HepG2 (cell line): ENCODE measurements at regions not wholly inside any gene's neighbourhood (a gene's known extent, or its start where the extent isn't known, plus 50 kb on each side); places are given as distances from the start of the nearest gene placed in this dataset.
A peak's percentile ranks its signal among the peaks of the same experiment; 100 is the strongest.

ENCODE experiments used
- ARID5B ChIP-seq: IDR thresholded peaks from 2 replicates; pipeline ENCODE4 v1.4.0; 2020; ENCODE audit warnings: mild to moderate bottlenecking, missing genetic modification reagents
- ELK4 ChIP-seq: sonication (generic); formaldehyde crosslinking; IDR thresholded peaks from 2 replicates; pipeline ENCODE4 v1.9.0; 2021; ENCODE audit warnings: missing genetic modification reagents, borderline replicate concordance
- IRF1 ChIP-seq: sonication (generic); formaldehyde crosslinking; IDR thresholded peaks from 2 replicates; pipeline ENCODE4 v1.4.0; 2020; ENCODE audit warnings: low read depth, mild to moderate bottlenecking, missing genetic modification reagents
- JDP2 ChIP-seq: sonication (generic); formaldehyde crosslinking; IDR thresholded peaks from 2 replicates; pipeline ENCODE4 v1.8.1; 2022; ENCODE audit warnings: missing genetic modification reagents, borderline replicate concordance
- KLF11 ChIP-seq: IDR thresholded peaks from 2 replicates; pipeline ENCODE4 v1.6.1; 2016; ENCODE audit warnings: missing compliant biosample characterization
- MLLT10 ChIP-seq: sonication (generic); formaldehyde crosslinking; IDR thresholded peaks from 2 replicates; pipeline ENCODE4 v1.4.0; 2020; ENCODE audit warnings: missing genetic modification reagents
- NFKBIZ ChIP-seq: IDR thresholded peaks from 2 replicates; pipeline ENCODE4 v1.6.1; 2018; ENCODE audit warnings: missing genetic modification reagents, missing compliant biosample characterization
- NPAS2 ChIP-seq: sonication (generic); formaldehyde crosslinking; IDR thresholded peaks from 2 replicates; pipeline ENCODE4 v1.8.0; 2022; ENCODE audit warnings: mild to moderate bottlenecking, missing genetic modification reagents, borderline replicate concordance
- PTBP1 ChIP-seq: fragments of 200-400 bp; formaldehyde crosslinking; IDR thresholded peaks from 2 replicates; pipeline ENCODE4 v1.6.1; 2018; ENCODE audit warnings: low read length, low read depth; ENCODE audit not compliant: poor library complexity, severe bottlenecking
- RFX1 ChIP-seq: fragments of 450-650 bp; IDR thresholded peaks from 2 replicates; pipeline ENCODE4 v1.6.1; 2017
- SMAD9 ChIP-seq: sonication (generic); formaldehyde crosslinking; IDR thresholded peaks from 2 replicates; pipeline ENCODE4 v1.5.1; 2020; ENCODE audit warnings: mild to moderate bottlenecking, missing genetic modification reagents
- STAT5B ChIP-seq: sonication (generic); formaldehyde crosslinking; IDR thresholded peaks from 2 replicates; pipeline ENCODE4 v1.4.0; 2020; ENCODE audit warnings: missing genetic modification reagents
- TFDP2 ChIP-seq: sonication (generic); formaldehyde crosslinking; IDR thresholded peaks from 2 replicates; pipeline ENCODE4 v1.4.0; 2020; ENCODE audit warnings: missing genetic modification reagents
- TMF1 ChIP-seq: sonication (generic); formaldehyde crosslinking; IDR thresholded peaks from 2 replicates; pipeline ENCODE4 v1.8.1; 2022; ENCODE audit warnings: low read depth, missing genetic modification reagents
- TP53 ChIP-seq: sonication (generic); formaldehyde crosslinking; conservative IDR thresholded peaks from 2 replicates; pipeline ENCODE4 v1.4.0; 2020; ENCODE audit warnings: missing genetic modification reagents
- ZBTB21 ChIP-seq: sonication (generic); formaldehyde crosslinking; IDR thresholded peaks from 2 replicates; pipeline ENCODE4 v1.4.0; 2020; ENCODE audit warnings: missing genetic modification reagents
- ZNF138 ChIP-seq: sonication (generic); formaldehyde crosslinking; IDR thresholded peaks from 2 replicates; pipeline ENCODE4 v1.5.0; 2020; ENCODE audit warnings: mild to moderate bottlenecking, low read depth, missing genetic modification reagents
- ZNF224 ChIP-seq: sonication (generic); formaldehyde crosslinking; IDR thresholded peaks from 2 replicates; pipeline ENCODE4 v1.5.0; 2020; ENCODE audit warnings: mild to moderate bottlenecking, missing genetic modification reagents
- ZNF362 ChIP-seq: sonication (generic); formaldehyde crosslinking; IDR thresholded peaks from 2 replicates; pipeline ENCODE4 v1.4.0; 2020; ENCODE audit warnings: missing genetic modification reagents, mild to moderate bottlenecking, borderline replicate concordance
- ZNF709 ChIP-seq: sonication (generic); formaldehyde crosslinking; IDR thresholded peaks from 2 replicates; pipeline ENCODE4 v1.5.0; 2020; ENCODE audit warnings: mild to moderate bottlenecking, missing genetic modification reagents
- ZNF740 ChIP-seq: sonication (generic); formaldehyde crosslinking; IDR thresholded peaks from 2 replicates; pipeline ENCODE4 v1.4.0; 2020; ENCODE audit warnings: missing genetic modification reagents

GRCh38 chr3:48088749-48089466, 72.7 kb upstream of the MAP4 start (continued):
- TF ChIP-seq ELK4 (CRISPR knock-in tag) (no peak), IRF1 (no peak), ZNF224 (CRISPR knock-in tag) (peak; percentile 62; the same call in 1 of the 2 replicates), ARID5B (peak; percentile 48), KLF11 (CRISPR knock-in tag) (peak; percentile 54; the same call in 1 of the 2 replicates), JDP2 (CRISPR knock-in tag) (no peak), STAT5B (peak; percentile 56; the same call in 1 of the 2 replicates), MLLT10 (CRISPR knock-in tag) (no peak), SMAD9 (0 out of 2 replicates have a peak, but pooled peaks have one; percentile 52), RFX1 (no peak), ZNF362 (peak; percentile 35; the same call in 1 of the 2 replicates), ZNF709 (CRISPR knock-in tag) (no peak; the same call in 1 of the 2 replicates), NPAS2 (CRISPR knock-in tag) (no peak), PTBP1 (no peak), NFKBIZ (CRISPR knock-in tag) (peak; percentile 37; the same call in 1 of the 2 replicates), TMF1 (CRISPR knock-in tag) (no peak), TFDP2 (CRISPR knock-in tag) (peak; percentile 55), ZBTB21 (CRISPR knock-in tag) (no peak; the same call in 1 of the 2 replicates), ZNF740 (CRISPR knock-in tag) (peak; percentile 35; the same call in 1 of the 2 replicates), ZNF138 (CRISPR knock-in tag) (no peak), TP53 (CRISPR knock-in tag) (no peak; the same call in 1 of the 2 replicates)
